Activated gamma-delta T cell treated with Interleukin-2 at 50 U/mL for 16 hours (primary cell): ENCODE measurements at regions not wholly inside any gene's neighbourhood (a gene's known extent, or its start where the extent isn't known, plus 50 kb on each side); places are given as distances from the start of the nearest gene placed in this dataset.

Source experiments
- DNase-seq: peaks from one replicate; pipeline ENCODE4 v3.0.0-alpha.2; 2020

- DNase-seq: no peak
These were observed 219.0 kb upstream of the TPM1 start for GRCh38 chr15:62823561-62823960.

GRCh38 chr15:62824111-62825015 lies 218.2 kb upstream of the TPM1 start:
- no peak for DNase-seq

GRCh38 chr15:62825191-62825590 lies 217.4 kb upstream of the TPM1 start:
- no peak for DNase-seq

GRCh38 chr15:62826561-62826960 lies 216.0 kb upstream of the TPM1 start:
- no peak for DNase-seq

GRCh38 chr15:62828364-62828763 lies 214.2 kb upstream of the TPM1 start:
- no peak for DNase-seq

GRCh38 chr15:62832231-62832630 lies 210.3 kb upstream of the TPM1 start:
- no peak for DNase-seq

GRCh38 chr15:62833646-62834045 lies 208.9 kb upstream of the TPM1 start:
- DNase-seq: no peak

GRCh38 chr15:62834686-62835329 lies 207.7 kb upstream of the TPM1 start:
- DNase-seq: no peak

GRCh38 chr15:62835351-62835750 lies 207.2 kb upstream of the TPM1 start:
- DNase-seq: no peak

GRCh38 chr15:62835762-62836161 lies 206.8 kb upstream of the TPM1 start:
- no peak for DNase-seq

GRCh38 chr15:62840526-62841268 lies 201.8 kb upstream of the TPM1 start:
- DNase-seq: no peak

GRCh38 chr15:62841269-62841628 lies 201.3 kb upstream of the TPM1 start:
- no peak for DNase-seq

- no peak for DNase-seq
These were observed 200.5 kb upstream of the TPM1 start for GRCh38 chr15:62841891-62842559.

GRCh38 chr15:62843311-62843710 lies 199.2 kb upstream of the TPM1 start:
- no peak for DNase-seq

- DNase-seq: no peak
These were observed 197.8 kb upstream of the TPM1 start for GRCh38 chr15:62844564-62845240.

GRCh38 chr15:62845241-62846126 lies 197.1 kb upstream of the TPM1 start:
- DNase-seq: no peak

GRCh38 chr15:62846131-62846804 lies 196.3 kb upstream of the TPM1 start:
- DNase-seq: no peak

- DNase-seq: no peak
These were observed 195.6 kb upstream of the TPM1 start for GRCh38 chr15:62846805-62847495.

GRCh38 chr15:62847900-62848489 lies 194.6 kb upstream of the TPM1 start:
- DNase-seq: peak; percentile 9

- no peak for DNase-seq
These were observed 193.9 kb upstream of the TPM1 start for GRCh38 chr15:62848632-62849050.
